GM23248 (cell line): ENCODE measurements at regions not wholly inside any gene's neighbourhood (a gene's known extent, or its start where the extent isn't known, plus 50 kb on each side); places are given as distances from the start of the nearest gene placed in this dataset.
"Not testable (repeated sequence)": the region's sequence is repeated elsewhere in the genome, so short reads cannot be mapped to it uniquely, and the experiment has no call there.

ENCODE experiments used
- EZH2 ChIP-seq: fragments of 200-600 bp; sonication (generic); IDR thresholded peaks from 2 replicates; pipeline ENCODE4 v1.6.1; 2018; ENCODE audit warnings: antibody characterized with exemption, mild to moderate bottlenecking; ENCODE audit not compliant: insufficient read depth, poor library complexity, severe bottlenecking
- EZH2phosphoT487 ChIP-seq: fragments of 200-600 bp; sonication (generic); IDR thresholded peaks from 2 replicates; pipeline ENCODE4 v1.6.1; 2018; ENCODE audit warnings: antibody characterized with exemption, moderate library complexity, mild to moderate bottlenecking, low read depth; ENCODE audit not compliant: insufficient read depth

GRCh38 chr7:127316819-127317218 lies 64.1 kb upstream of the GRM8 start:
- not testable (repeated sequence) for TF ChIP-seq EZH2phosphoT487, EZH2
